GM19025 (cell line): ENCODE measurements at regions not wholly inside any gene's neighbourhood (a gene's known extent, or its start where the extent isn't known, plus 50 kb on each side); places are given as distances from the start of the nearest gene placed in this dataset.

ENCODE experiments used
- ATAC-seq: cut with Tn5 transposase; IDR thresholded peaks from one replicate; pipeline ENCODE4 v1.9.1; 2021; ENCODE audit warnings: mild to moderate bottlenecking, low read depth, moderate library complexity; ENCODE audit not compliant: unreplicated experiment

DNA sequence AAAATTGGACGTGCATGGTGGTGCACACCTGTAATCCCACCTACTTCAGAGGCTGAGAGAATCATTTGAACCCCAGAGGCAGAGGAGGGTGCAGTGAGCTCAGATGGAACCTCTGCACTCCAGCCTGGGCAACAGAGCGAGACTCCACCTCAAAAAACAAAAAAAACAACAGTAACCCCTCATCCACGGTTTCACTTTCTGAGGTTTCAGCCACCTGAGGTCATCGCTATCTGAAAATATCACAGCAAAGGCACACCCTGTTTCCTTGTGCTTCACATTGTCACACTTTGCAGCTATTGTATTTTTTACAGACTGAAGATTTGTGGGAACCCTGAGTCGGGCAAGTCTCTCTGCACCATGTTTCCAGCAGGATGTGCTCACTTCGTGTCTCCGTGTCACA, 54.1 kb upstream of the FOXQ1 start:
- no peak for ATAC-seq

GRCh38 chr6:1256435-1257008, 55.4 kb upstream of the FOXQ1 start:
- no peak for ATAC-seq

- no peak for ATAC-seq
Measured at GRCh38 chr6:1255636-1256365, 56.1 kb upstream of the FOXQ1 start.

DNA sequence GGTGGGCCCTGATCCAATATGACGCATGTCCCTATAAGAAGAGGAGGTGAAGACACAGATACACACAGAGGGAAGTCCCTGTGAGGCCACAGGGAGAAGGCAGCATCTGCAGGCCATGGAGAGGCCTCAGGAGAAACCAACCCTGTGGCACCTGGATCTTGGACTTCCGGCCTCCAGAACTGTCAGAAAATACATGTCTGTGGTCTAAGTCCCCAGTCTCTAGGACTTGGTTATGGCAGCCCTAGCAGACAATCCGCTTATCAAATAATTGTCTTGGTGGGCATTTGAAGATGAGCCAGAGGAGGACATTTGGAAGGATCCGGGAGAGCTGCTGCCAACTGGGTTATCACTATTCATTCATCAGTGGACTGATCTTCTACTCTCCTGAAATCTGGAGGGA, 57.6 kb upstream of the FOXQ1 start:
- ATAC-seq: no peak

DNA sequence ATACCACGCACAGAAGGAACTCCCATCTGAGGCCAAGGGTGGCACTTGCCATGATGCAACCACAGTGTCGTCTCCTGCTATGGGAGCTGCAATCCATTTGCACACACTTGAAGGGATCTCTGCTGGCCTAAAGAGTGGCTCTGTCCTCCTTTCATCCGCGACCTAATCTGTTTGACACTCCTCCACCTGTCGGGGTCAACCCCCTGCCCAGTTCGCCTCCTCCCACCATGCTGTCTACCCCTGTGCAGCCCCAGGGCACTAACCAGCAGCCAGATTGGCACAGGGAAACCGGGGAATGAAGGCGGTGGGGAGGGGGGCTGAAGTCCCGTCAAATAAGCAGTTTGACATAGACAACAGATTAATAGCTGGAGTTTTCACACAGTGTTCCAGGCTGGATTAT, 58.1 kb upstream of the FOXQ1 start:
- no peak for ATAC-seq

GRCh38 chr6:1251198-1252155, 60.4 kb upstream of the FOXQ1 start:
- no peak for ATAC-seq

DNA sequence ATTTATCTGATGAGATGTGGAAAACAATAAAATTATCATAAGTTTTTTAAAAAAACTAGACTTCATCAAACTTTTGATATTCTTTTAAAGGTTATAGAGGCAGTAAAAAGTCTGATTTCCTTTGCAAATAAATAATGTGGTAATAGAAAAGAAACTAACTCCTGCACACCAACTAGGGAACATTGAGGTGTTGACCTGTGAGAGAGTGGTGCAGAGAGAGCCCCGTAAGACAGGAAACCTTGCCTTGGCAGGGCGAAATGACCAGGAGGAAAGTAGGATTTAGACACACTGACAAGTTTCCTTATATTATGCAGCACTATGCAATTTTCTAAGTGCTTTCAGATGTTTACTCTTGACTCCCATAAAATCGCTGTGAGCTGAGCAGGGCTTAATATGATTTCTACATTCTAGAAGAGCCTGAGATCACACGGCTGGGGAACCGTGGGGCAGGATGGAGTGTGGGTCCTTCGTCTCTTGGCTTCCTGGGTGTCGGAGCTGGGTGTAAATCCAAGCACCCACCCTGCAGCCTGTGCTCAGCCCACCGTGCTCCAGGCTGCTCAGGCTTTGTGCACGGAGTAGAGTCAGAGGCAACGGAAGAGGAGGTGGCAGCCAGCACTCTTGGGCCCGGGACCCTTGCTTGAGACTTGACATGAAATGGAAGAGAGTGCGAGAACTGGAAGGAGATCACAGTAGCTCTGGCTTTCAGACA, 61.3 kb upstream of the FOXQ1 start:
- no peak for ATAC-seq

DNA sequence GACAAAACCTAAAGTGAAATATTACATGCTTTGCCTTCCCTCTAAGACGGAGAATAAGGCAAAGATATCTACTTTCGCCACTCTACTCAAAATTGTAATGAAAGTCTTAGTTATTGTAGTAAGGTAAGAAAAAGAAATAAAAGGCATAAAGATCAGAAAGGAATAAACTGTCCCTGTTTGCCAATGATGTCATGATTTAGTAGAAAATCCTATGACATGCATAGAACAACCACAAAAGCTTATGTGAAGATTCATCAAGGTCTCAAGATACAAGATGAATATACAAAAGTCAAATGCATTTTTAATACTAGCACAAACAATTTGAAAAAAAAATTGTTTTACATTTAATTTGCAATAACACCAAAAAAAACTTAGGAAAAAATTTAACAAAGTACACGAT, 64.0 kb upstream of the FOXQ1 start:
- ATAC-seq: no peak

DNA sequence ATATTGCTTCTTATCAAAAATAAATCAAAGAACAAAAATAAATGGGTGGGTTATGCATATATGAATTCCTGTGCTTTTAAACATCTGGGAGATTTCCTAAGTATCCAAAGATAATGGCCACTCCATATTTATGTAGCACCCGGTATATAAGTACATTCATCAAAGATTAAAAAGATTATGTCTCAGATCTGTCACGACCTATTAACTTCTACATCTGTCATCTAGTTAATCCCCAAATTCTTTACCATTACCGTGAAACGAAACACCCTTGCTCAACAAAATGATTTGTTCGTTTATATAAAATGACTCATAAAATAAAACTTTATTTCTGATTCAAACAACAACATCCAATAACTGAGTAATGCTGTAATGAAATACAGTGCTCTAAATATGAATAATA, 64.8 kb upstream of the FOXQ1 start:
- no peak for ATAC-seq

DNA sequence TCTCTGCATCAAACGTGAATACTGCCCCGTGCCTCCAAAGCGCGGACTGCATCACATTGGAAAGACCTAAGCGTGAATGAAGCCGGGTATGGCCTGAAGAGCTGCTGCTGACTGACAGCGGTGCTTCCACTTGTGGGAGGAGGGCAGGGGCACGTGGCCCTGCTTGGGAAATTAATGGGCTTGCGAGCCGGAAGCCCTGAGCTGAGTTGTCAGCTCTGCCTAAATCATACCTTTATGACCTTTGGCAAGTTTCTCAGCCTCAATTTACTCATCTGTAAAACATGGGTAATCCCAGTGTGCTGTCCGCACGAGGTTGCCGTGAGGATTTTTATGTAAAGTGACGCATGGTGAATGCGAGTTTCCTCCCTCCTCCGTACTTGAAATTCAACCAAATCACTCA, 67.0 kb upstream of the FOXQ1 start:
- ATAC-seq: no peak

DNA sequence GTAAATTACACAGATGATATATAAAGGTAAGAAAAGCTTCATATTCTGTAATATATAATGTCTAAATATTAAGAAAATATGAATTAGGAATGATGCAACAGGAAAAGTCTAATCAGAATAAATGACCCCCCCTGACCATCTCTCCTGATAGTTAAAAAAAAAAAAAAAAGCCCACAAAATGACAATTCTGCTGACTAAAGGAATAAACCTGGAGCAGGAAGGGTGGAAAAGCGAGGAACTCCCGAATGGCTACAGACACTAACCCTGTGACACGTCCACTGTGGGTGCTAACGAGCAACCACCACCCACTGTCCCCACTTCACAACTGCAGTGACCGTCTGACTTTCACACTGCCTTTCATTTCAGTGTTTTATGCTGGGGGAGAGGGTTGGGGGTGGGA, 67.6 kb upstream of the FOXQ1 start:
- ATAC-seq: no peak

DNA sequence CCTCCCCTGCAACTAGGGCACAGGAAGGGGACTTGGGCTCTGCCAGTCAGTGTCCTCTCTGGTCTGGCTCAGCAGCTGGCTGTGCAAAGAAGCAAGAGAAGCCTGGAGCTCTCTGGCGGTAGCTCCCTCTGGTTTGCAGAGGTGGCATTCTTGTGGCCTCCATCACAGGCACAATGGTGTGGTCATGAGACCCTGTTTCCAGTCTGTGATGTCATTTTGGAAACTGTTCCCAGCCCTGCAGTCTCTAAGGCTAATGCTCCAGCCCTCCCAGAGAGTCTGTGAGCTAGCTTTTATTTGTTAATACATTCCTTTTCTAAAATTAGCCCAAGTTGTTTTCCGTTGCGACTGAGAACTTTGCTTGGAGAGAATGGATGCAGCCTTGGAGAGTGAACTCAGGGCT, 69.5 kb upstream of the FOXQ1 start:
- no peak for ATAC-seq

GRCh38 chr6:1242021-1242420, 69.9 kb upstream of the FOXQ1 start:
- ATAC-seq: no peak

GRCh38 chr6:1240766-1241318, 71.1 kb upstream of the FOXQ1 start:
- ATAC-seq: no peak

DNA sequence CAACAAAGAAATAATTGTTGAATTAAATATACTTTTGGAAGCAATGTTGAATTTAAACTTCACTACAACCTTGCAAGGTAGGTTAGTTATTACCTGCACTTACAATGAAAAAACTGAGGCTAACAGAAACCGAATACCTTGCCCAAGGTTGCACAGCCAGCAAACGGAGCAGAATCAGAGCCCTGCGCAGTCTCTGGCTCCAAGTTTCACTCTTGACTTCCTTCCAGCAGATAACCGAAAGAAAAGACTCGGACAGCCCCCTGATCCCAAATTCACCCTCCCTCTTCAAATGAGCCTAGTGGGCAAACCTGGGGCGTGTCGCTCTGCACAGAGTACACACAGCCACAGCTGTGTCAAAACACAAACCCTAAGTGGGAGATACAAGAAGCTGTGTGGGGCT, 72.1 kb upstream of the FOXQ1 start:
- ATAC-seq: no peak

- no peak for ATAC-seq
Measured at GRCh38 chr6:1238040-1238439, 73.9 kb upstream of the FOXQ1 start.

- no peak for ATAC-seq
Measured at GRCh38 chr6:1237636-1238035, 74.3 kb upstream of the FOXQ1 start.

DNA sequence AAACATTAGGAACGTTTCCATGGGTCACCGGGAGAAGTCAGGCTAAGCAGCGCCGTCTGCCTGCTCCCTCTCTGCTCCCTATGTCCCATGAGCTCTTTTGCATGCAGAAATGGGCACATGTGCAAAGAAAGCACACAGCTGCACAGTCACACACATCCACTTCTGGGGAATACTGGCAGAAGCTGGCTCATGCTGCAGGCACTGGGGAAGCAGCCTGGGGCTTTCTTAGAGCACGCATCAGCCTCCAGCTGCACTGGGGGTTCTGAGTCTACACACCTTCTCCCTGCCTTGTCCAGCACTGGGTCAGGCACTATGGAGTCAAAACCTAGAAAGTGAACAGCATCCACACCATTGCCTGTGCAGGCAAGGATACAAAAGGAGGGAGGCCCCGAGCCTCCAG, 76.1 kb upstream of the FOXQ1 start:
- no peak for ATAC-seq

GRCh38 chr6:1233924-1234323, 78.0 kb upstream of the FOXQ1 start:
- ATAC-seq: no peak

- ATAC-seq: no peak
Measured at GRCh38 chr6:1232578-1232977, 79.3 kb upstream of the FOXQ1 start.

- no peak for ATAC-seq
Measured at GRCh38 chr6:1231941-1232340, 80.0 kb upstream of the FOXQ1 start.
